Esophagus muscularis mucosa (tissue), 4 donors: ENCODE measurements at regions not wholly inside any gene's neighbourhood (a gene's known extent, or its start where the extent isn't known, plus 50 kb on each side); places are given as distances from the start of the nearest gene placed in this dataset.

Experiments used
- EP300 ChIP-seq: sonication (generic); formaldehyde crosslinking; IDR thresholded peaks from one replicate; pipeline ENCODE4 v1.6.1; 2017; ENCODE audit warnings: antibody characterized with exemption
- POLR2A ChIP-seq: fragments of 450-650 bp; IDR thresholded peaks from one replicate; pipeline ENCODE4 v1.6.1; 2017; ENCODE audit warnings: antibody characterized with exemption, moderate library complexity, mild to moderate bottlenecking, low read depth
- TF ChIP-seq, protein P1 (sequence below), 3 experiments: fragments of 200-600 bp in 2 of 3; fragments of 450-650 bp in 1 of 3; sonication (generic) in 2 of 3; IDR thresholded peaks; one replicate each; pipeline ENCODE4 v1.5.1; 2017 to 2019; ENCODE audit warnings: antibody characterized with exemption in 3 of 3, mild to moderate bottlenecking in 2 of 3, moderate library complexity in 1 of 3

GRCh38 chr5:108543486-108543885 is 161.6 kb upstream of the FBXL17 start:
- TF ChIP-seq POLR2A (no peak), EP300 (no peak)
- TF ChIP-seq, protein P1, sequence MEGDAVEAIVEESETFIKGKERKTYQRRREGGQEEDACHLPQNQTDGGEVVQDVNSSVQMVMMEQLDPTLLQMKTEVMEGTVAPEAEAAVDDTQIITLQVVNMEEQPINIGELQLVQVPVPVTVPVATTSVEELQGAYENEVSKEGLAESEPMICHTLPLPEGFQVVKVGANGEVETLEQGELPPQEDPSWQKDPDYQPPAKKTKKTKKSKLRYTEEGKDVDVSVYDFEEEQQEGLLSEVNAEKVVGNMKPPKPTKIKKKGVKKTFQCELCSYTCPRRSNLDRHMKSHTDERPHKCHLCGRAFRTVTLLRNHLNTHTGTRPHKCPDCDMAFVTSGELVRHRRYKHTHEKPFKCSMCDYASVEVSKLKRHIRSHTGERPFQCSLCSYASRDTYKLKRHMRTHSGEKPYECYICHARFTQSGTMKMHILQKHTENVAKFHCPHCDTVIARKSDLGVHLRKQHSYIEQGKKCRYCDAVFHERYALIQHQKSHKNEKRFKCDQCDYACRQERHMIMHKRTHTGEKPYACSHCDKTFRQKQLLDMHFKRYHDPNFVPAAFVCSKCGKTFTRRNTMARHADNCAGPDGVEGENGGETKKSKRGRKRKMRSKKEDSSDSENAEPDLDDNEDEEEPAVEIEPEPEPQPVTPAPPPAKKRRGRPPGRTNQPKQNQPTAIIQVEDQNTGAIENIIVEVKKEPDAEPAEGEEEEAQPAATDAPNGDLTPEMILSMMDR (IDR thresholded peaks at IDR 0.05) = no peak
